GM21825 (cell line): ENCODE measurements at regions not wholly inside any gene's neighbourhood (a gene's known extent, or its start where the extent isn't known, plus 50 kb on each side); places are given as distances from the start of the nearest gene placed in this dataset.
"Not testable (repeated sequence)": the region's sequence is repeated elsewhere in the genome, so short reads cannot be mapped to it uniquely, and the experiment has no call there.

ENCODE experiments used
- ATAC-seq: cut with Tn5 transposase; IDR thresholded peaks from one replicate; pipeline ENCODE4 v1.9.1; 2021; ENCODE audit warnings: mild to moderate bottlenecking, moderate library complexity; ENCODE audit not compliant: unreplicated experiment

GRCh38 chr1:215023155-215023832, 59.2 kb upstream of the KCNK2 start:
- no peak for ATAC-seq

- ATAC-seq, result no peak
Measured at GRCh38 chr1:215028954-215029353, 53.6 kb upstream of the KCNK2 start.

- ATAC-seq, result not testable (repeated sequence)
Measured at GRCh38 chr1:215030581-215030980, 52.0 kb upstream of the KCNK2 start.

- ATAC-seq, result no peak
Measured at GRCh38 chr1:215031392-215031791, 51.1 kb upstream of the KCNK2 start.
